AG04450 (cell line): ENCODE measurements at regions not wholly inside any gene's neighbourhood (a gene's known extent, or its start where the extent isn't known, plus 50 kb on each side); places are given as distances from the start of the nearest gene placed in this dataset.

Experiments
- CTCF ChIA-PET: fragments of 300-600, 350-600 bp; formaldehyde crosslinking; extraction: SDS; loops from one replicate; lab custom pipeline; 2022; ENCODE audit warnings: antibody characterized with exemption, inconsistent platforms; lab: Charles Lee
- POLR2A ChIA-PET: fragments of 350-600 bp; formaldehyde crosslinking; extraction: SDS; loops from one replicate; lab custom pipeline; 2021; ENCODE audit warnings: antibody characterized with exemption, inconsistent platforms; lab: Yijun Ruan, JAX
- DNase-seq: peaks from one replicate; pipeline ENCODE4 v3.0.0-alpha.2; 2011; ENCODE audit warnings: low read depth, low spot score
- H3K27ac ChIP-seq: one replicate; pipeline ENCODE4 v1.5.1; 2012; ENCODE audit warnings: low read depth, low read length, control low read depth
- H3K27me3 ChIP-seq: one replicate; pipeline ENCODE4 v1.6.0; 2012; ENCODE audit warnings: low read length; ENCODE audit not compliant: control insufficient read depth, insufficient read depth
- H3K4me3 ChIP-seq: 2 replicates; pipeline ENCODE4 v1.5.1; 2011; ENCODE audit warnings: mild to moderate bottlenecking, low read depth, low read length, control low read depth
- H3K9me3 ChIP-seq: 2 replicates; pipeline ENCODE4 v1.5.1; 2012; ENCODE audit warnings: low read length; ENCODE audit not compliant: control insufficient read depth, insufficient read depth
- TF ChIP-seq, protein P1 (sequence below): IDR thresholded peaks from 2 replicates; pipeline ENCODE4 v1.5.1; 2011; ENCODE audit warnings: low read depth, low read length, control low read depth, inconsistent platforms

DNA sequence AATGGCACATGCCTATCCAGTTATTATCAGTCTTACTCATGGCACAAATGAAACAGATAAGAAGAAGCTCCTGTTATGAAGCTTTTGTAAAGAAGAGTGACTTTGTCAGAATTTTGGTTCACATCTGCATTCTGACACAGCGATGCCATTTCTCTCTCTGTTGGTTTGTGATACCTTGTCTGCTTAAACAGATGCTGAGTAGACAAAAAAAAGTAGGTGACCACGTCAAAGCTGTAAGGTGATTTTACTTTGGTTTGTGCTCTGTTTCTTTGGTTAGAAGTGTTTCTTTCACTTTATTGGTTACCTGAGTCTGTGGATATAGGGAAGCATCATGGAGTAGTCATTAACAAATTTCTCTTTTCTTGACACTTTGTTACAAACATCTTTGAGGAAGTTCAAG, 422.3 kb upstream of the ADAMTSL1 start:
- Histone ChIP-seq H3K27me3 (no peaks in the 10 kb centered on the region), H3K4me3 (no peak overlapping the region), H3K27ac (no peak overlapping the region), H3K9me3 (no peaks in the 10 kb centered on the region)
- DNase-seq = no peak
- ChIA-PET CTCF (no interaction called here), POLR2A (no interaction called here)
- TF ChIP-seq, protein P1, sequence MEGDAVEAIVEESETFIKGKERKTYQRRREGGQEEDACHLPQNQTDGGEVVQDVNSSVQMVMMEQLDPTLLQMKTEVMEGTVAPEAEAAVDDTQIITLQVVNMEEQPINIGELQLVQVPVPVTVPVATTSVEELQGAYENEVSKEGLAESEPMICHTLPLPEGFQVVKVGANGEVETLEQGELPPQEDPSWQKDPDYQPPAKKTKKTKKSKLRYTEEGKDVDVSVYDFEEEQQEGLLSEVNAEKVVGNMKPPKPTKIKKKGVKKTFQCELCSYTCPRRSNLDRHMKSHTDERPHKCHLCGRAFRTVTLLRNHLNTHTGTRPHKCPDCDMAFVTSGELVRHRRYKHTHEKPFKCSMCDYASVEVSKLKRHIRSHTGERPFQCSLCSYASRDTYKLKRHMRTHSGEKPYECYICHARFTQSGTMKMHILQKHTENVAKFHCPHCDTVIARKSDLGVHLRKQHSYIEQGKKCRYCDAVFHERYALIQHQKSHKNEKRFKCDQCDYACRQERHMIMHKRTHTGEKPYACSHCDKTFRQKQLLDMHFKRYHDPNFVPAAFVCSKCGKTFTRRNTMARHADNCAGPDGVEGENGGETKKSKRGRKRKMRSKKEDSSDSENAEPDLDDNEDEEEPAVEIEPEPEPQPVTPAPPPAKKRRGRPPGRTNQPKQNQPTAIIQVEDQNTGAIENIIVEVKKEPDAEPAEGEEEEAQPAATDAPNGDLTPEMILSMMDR = no peak

DNA sequence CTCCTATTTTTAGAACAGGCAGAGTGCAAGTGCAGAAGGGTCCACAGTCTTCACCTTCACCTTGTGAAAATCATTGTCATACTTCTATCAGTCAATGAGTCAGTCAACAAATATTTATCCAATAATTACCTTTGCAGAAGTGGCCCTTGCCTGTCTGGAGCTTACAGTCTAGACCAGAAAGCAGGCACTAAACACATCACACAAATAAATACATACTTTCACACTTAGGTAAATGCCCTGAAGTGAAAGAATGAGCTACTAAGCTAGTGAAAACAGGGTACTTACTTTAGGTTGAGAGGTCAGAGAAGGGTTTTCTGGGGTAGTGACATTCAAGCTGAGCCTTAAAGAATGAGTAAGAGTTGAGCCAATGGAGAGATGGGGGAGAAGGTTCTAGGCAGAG, 421.9 kb upstream of the ADAMTSL1 start:
- ChIA-PET POLR2A (no interaction called here), CTCF (no interaction called here)
- Histone ChIP-seq H3K4me3 (no peak overlapping the region), H3K27ac (no peak overlapping the region), H3K9me3 (no peaks in the 10 kb centered on the region), H3K27me3 (no peaks in the 10 kb centered on the region)
- DNase-seq = no peak
- TF ChIP-seq, protein P1 = no peak

DNA sequence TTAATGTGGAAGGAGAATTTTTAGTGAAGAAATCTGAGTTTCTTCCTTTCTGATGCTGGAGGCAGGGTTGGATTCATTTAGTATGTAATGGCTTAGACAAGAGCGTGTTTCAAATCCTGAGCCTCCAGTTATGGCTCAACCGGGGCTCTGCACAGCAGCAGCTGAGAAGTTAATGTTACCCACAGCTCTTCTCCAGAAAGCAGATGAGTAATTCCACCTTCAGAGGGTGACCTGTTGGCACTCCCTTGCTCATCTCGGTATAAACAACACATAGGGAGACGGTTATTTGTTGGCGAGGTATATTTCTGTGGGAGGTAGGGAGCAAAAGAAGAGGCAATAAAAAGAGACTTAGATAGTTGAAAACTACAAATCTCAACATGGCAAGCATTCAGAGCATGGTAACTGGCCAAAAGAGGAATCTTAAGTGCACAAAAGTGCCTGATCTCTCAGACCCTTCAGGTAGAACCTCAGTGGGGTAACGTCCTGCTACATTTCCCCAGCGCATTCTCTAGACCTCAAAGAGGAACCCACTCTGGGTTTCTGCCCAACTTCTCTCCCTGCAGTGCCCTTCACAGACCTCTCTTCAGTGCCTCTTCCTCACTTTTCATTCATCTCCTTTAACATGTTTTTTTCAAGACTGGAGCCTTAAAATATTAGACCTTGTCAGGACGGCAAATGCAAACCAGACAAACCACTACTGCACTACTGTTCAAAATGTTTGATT, 417.5 kb upstream of the ADAMTSL1 start:
- TF ChIP-seq, protein P1 = no peak
- H3K4me3 ChIP-seq = no peak overlapping the region
- CTCF ChIA-PET = no interaction called here
- POLR2A ChIA-PET = no interaction called here
- no peak for DNase-seq
- H3K27ac ChIP-seq = no peak overlapping the region
- H3K9me3 ChIP-seq = no peaks in the 10 kb centered on the region
- no peaks in the 10 kb centered on the region for H3K27me3 ChIP-seq

DNA sequence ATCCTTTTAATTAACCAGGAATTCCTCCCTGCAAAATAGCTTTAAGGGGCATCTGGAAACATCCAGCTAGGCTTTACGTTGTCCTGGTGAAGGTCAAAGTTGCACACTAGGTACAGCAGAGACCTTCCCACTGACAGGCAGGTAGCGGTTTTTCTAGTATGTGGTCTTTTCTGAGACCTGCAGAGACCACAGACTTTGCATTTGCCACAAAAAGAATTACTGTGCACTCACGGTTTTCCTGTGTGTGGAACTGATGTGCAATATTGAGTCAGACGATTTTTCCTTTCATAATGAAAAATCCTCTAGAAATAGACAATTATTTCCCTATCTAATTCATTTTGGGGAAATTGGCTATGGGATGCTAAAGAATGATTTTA, 417.0 kb upstream of the ADAMTSL1 start:
- no peak overlapping the region for H3K4me3 ChIP-seq
- H3K27me3 ChIP-seq = no peaks in the 10 kb centered on the region
- no peak for DNase-seq
- CTCF ChIA-PET = no interaction called here
- H3K9me3 ChIP-seq = no peaks in the 10 kb centered on the region
- no peak overlapping the region for H3K27ac ChIP-seq
- TF ChIP-seq, protein P1 = no peak
- POLR2A ChIA-PET = no interaction called here

DNA sequence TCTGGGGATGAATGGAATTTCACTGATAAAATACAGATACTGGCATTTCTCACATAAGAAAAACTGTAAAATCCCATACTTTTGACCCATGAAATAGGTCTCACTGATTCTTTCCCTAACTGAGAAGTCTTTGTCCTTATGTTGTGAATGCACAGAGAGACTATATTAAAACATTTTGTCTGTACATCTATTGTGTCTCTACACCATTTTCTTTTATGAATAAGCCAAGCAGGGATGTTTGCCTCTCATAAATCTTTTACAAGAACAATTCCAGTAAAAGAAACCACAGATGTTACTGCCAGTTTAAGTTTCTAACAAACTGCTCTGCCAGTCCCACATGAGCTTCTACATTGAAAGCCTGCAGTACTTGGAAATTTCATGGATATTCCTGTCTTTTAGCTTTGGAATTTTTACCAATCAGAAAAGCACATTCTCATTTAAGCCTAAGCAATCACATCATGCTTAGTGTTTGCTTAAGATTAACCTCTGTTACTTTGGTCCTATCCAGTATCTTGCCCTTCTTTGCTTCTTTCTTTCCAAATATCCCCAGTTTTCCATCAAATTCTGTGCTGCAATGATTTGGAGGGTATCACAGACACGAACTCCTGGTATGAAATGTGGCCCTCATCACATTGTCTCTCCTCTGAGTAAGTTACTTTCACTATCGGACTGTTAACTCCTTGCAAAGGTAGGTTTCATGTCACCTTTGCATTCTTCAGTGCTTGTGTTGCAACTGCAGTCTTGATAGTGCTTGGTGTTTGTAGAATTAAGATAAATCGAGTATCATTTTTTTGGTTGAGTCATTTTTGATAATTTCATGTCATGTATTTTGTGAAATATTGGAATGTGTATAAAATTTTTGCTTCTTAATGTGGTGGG, 415.1 kb upstream of the ADAMTSL1 start:
- ChIA-PET POLR2A (no interaction called here), CTCF (no interaction called here)
- no peak for DNase-seq
- no peaks in the 10 kb centered on the region for H3K9me3 ChIP-seq
- H3K27me3 ChIP-seq = no peaks in the 10 kb centered on the region
- no peak overlapping the region for H3K4me3 ChIP-seq
- TF ChIP-seq, protein P1 = no peak
- H3K27ac ChIP-seq = no peak overlapping the region
